Progenitor cell of endocrine pancreas (in vitro differentiated cells): ENCODE measurements at regions not wholly inside any gene's neighbourhood (a gene's known extent, or its start where the extent isn't known, plus 50 kb on each side); places are given as distances from the start of the nearest gene placed in this dataset.

Experiments
- DNase-seq: peaks from one replicate; pipeline ENCODE4 v3.0.0; 2021; ENCODE audit warnings: low spot score; ENCODE audit not compliant: unreplicated experiment
- H3K27ac Mint-ChIP-seq: 2 replicates; pipeline ENCODE4 v1.8.0; 2021; ENCODE audit warnings: mild to moderate bottlenecking, moderate library complexity, mixed read lengths
- H3K27me3 Mint-ChIP-seq: 2 replicates; pipeline ENCODE4 v1.8.0; 2021; ENCODE audit warnings: mixed read lengths
- H3K36me3 Mint-ChIP-seq: 2 replicates; pipeline ENCODE4 v1.8.0; 2022; ENCODE audit warnings: mixed read lengths; ENCODE audit not compliant: insufficient read depth
- H3K4me1 Mint-ChIP-seq: 2 replicates; pipeline ENCODE4 v1.8.0; 2021; ENCODE audit warnings: low read depth, mixed read lengths
- H3K4me3 Mint-ChIP-seq: 2 replicates; pipeline ENCODE4 v1.8.0; 2021; ENCODE audit warnings: low read depth, mild to moderate bottlenecking, moderate library complexity, mixed read lengths
- H3K9me3 Mint-ChIP-seq: 2 replicates; pipeline ENCODE4 v1.8.0; 2021; ENCODE audit warnings: low read depth, mixed read lengths
- CTCF ChIP-seq: fragments of 200-600 bp; sonication (generic); IDR thresholded peaks from one replicate; pipeline ENCODE4 v1.5.0; 2021; ENCODE audit warnings: antibody characterized with exemption, mild to moderate bottlenecking; ENCODE audit not compliant: unreplicated experiment

GRCh38 chr10:21095073-21095472 is 198.0 kb upstream of the NEBL start:
- TF ChIP-seq CTCF = no peak
- no peaks in the 10 kb centered on the region for H3K27me3 Mint-ChIP-seq
- DNase-seq = no peak
- no peak overlapping the region for H3K27ac Mint-ChIP-seq
- H3K4me3 Mint-ChIP-seq = no peak overlapping the region
- H3K36me3 Mint-ChIP-seq = no peaks in the 10 kb centered on the region
- H3K9me3 Mint-ChIP-seq = peaks cover 4% of the 10 kb centered on the region
- H3K4me1 Mint-ChIP-seq = peaks cover 19% of the 10 kb centered on the region

DNA sequence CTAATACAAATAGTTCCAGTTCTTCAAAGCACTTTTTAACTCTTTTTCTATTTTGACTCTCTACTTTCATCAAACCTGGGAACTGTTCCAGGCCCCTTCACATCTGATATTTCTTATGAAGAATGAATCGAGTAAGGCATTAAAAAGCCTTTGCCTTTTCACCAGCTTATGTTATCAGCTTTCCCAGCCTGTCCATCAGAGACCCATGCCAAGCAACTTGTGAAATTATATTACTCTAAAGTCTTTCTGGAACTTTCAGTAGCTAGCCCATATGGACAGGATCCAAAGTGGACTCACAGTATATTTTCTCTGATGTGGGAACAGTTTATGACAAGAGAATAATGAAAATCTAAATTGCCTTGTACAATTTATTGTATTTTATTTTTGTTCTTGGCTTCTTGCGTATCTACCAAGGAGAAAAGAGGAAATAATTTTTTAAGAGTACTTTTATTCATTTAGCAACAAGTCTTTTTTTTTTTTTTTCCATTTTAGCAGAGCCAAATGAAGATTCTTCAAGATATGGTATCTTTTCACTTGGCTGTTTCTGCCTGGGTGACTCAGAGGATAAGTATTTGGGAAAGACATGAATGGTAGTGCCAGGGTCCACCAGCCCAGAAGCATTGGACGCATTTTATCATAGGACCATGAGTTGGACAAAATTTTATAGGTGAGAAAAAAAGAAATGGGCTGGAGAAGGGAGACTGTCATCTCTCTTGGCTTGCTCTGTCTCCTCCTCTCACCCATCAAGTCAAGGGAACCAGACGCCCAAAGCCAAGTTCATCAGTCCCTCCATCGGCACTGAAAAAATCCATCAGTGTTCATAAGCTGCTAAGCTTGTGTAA is 195.8 kb upstream of the NEBL start:
- H3K4me3 Mint-ChIP-seq = no peak overlapping the region
- no peak for TF ChIP-seq CTCF
- DNase-seq = no peak
- H3K4me1 Mint-ChIP-seq = peaks cover 7% of the 10 kb centered on the region
- no peak overlapping the region for H3K27ac Mint-ChIP-seq
- peaks cover 7% of the 10 kb centered on the region for H3K27me3 Mint-ChIP-seq
- no peaks in the 10 kb centered on the region for H3K36me3 Mint-ChIP-seq
- peaks cover 4% of the 10 kb centered on the region for H3K9me3 Mint-ChIP-seq

- Mint-ChIP-seq H3K4me1 (no peaks in the 10 kb centered on the region), H3K27ac (no peak overlapping the region), H3K36me3 (no peaks in the 10 kb centered on the region), H3K9me3 (peaks cover 4% of the 10 kb centered on the region), H3K27me3 (peaks cover 7% of the 10 kb centered on the region), H3K4me3 (no peak overlapping the region)
- DNase-seq = no peak
- TF ChIP-seq CTCF = no peak
Measured at GRCh38 chr10:21090609-21091082, 193.5 kb upstream of the NEBL start.

GRCh38 chr10:21087476-21087875 is 190.4 kb upstream of the NEBL start:
- Mint-ChIP-seq H3K36me3 (no peaks in the 10 kb centered on the region), H3K9me3 (peaks cover 4% of the 10 kb centered on the region), H3K4me3 (no peak overlapping the region), H3K27me3 (peaks cover 7% of the 10 kb centered on the region), H3K4me1 (no peaks in the 10 kb centered on the region), H3K27ac (no peak overlapping the region)
- no peak for TF ChIP-seq CTCF
- DNase-seq = no peak

- Mint-ChIP-seq H3K4me3 (no peak overlapping the region), H3K27ac (no peak overlapping the region), H3K4me1 (no peaks in the 10 kb centered on the region), H3K9me3 (no peaks in the 10 kb centered on the region), H3K27me3 (peaks cover 7% of the 10 kb centered on the region), H3K36me3 (no peaks in the 10 kb centered on the region)
- no peak for TF ChIP-seq CTCF
- DNase-seq = no peak
Measured at GRCh38 chr10:21084700-21085099, 187.6 kb upstream of the NEBL start.
